ENCODE measurements at regions not wholly inside any gene's neighbourhood (a gene's known extent, or its start where the extent isn't known, plus 50 kb on each side); places are given as distances from the start of the nearest gene placed in this dataset.

- TF ChIP-seq EZH2phosphoT487 (IDR thresholded peaks at IDR 0.05; ENCODE audit: borderline replicate concordance, low read length) (no peak), CTCF (IDR thresholded peaks at IDR 0.05; ENCODE audit: low read depth, low read length, poor library complexity, severe bottlenecking) (no peak)
Measured at GRCh38 chr6:73941892-73942291, 245.9 kb downstream of the CD109 start.

GRCh38 chr6:73937805-73938204 lies 241.8 kb downstream of the CD109 start:
- Histone ChIP-seq H3K27ac (ENCODE audit: low read depth, low read length) (no peak overlapping the region), H3K9me2 (replicated peaks; ENCODE audit: control insufficient read depth, low read length) (no peaks in the 10 kb centered on the region), H3K4me3 (ENCODE audit: low read length) (no peak overlapping the region), H3F3A (ENCODE audit: control insufficient read depth, insufficient read depth) (no peaks in the 10 kb centered on the region), H3K27me3 (ENCODE audit: control insufficient read depth, low read length) (no peaks in the 10 kb centered on the region), H4K20me1 (ENCODE audit: control insufficient read depth, insufficient read depth, low read depth, low read length) (no peaks in the 10 kb centered on the region), H3K4me2 (ENCODE audit: low read length) (no peak overlapping the region), H3K79me2 (ENCODE audit: control insufficient read depth, low read length) (no peaks in the 10 kb centered on the region), H3K9me3 (ENCODE audit: control insufficient read depth, insufficient read depth, low read length) (no peaks in the 10 kb centered on the region), H3K36me3 (ENCODE audit: control insufficient read depth, low read length) (no peaks in the 10 kb centered on the region), H3K4me1 (ENCODE audit: control insufficient read depth, low read length) (no peaks in the 10 kb centered on the region)
- TF ChIP-seq EZH2phosphoT487 (IDR thresholded peaks at IDR 0.05; ENCODE audit: borderline replicate concordance, low read length) = no peak
- TF ChIP-seq CTCF (IDR thresholded peaks at IDR 0.05; ENCODE audit: low read depth, low read length, poor library complexity, severe bottlenecking) = no peak

More at GRCh38 chr6:73941892-73942291, 245.9 kb downstream of the CD109 start:
- H3K36me3 ChIP-seq (ENCODE audit: control insufficient read depth, low read length) = no peaks in the 10 kb centered on the region
- no peaks in the 10 kb centered on the region for H3K9me2 ChIP-seq (replicated peaks; ENCODE audit: control insufficient read depth, low read length)
- no peaks in the 10 kb centered on the region for H3K4me1 ChIP-seq (ENCODE audit: control insufficient read depth, low read length)
- H3K27ac ChIP-seq (ENCODE audit: low read depth, low read length) = no peak overlapping the region
- H3K4me3 ChIP-seq (ENCODE audit: low read length) = no peak overlapping the region
- H3K27me3 ChIP-seq (ENCODE audit: control insufficient read depth, low read length) = no peaks in the 10 kb centered on the region
- no peaks in the 10 kb centered on the region for H3K9me3 ChIP-seq (ENCODE audit: control insufficient read depth, insufficient read depth, low read length)
- H4K20me1 ChIP-seq (ENCODE audit: control insufficient read depth, insufficient read depth, low read depth, low read length) = no peaks in the 10 kb centered on the region
- no peaks in the 10 kb centered on the region for H3K79me2 ChIP-seq (ENCODE audit: control insufficient read depth, low read length)
- H3F3A ChIP-seq (ENCODE audit: control insufficient read depth, insufficient read depth) = no peaks in the 10 kb centered on the region
- no peak overlapping the region for H3K4me2 ChIP-seq (ENCODE audit: low read length)

- Histone ChIP-seq H3K4me2 (ENCODE audit: low read length) (no peak overlapping the region), H3K36me3 (ENCODE audit: control insufficient read depth, low read length) (no peaks in the 10 kb centered on the region), H3K27me3 (ENCODE audit: control insufficient read depth, low read length) (no peaks in the 10 kb centered on the region), H3F3A (ENCODE audit: control insufficient read depth, insufficient read depth) (no peaks in the 10 kb centered on the region), H3K79me2 (ENCODE audit: control insufficient read depth, low read length) (no peaks in the 10 kb centered on the region), H3K4me1 (ENCODE audit: control insufficient read depth, low read length) (no peaks in the 10 kb centered on the region), H3K27ac (ENCODE audit: low read depth, low read length) (no peak overlapping the region), H3K9me2 (replicated peaks; ENCODE audit: control insufficient read depth, low read length) (no peaks in the 10 kb centered on the region), H3K9me3 (ENCODE audit: control insufficient read depth, insufficient read depth, low read length) (no peaks in the 10 kb centered on the region), H4K20me1 (ENCODE audit: control insufficient read depth, insufficient read depth, low read depth, low read length) (no peaks in the 10 kb centered on the region), H3K4me3 (ENCODE audit: low read length) (no peak overlapping the region)
- no peak for TF ChIP-seq EZH2phosphoT487 (IDR thresholded peaks at IDR 0.05; ENCODE audit: borderline replicate concordance, low read length)
- no peak for TF ChIP-seq CTCF (IDR thresholded peaks at IDR 0.05; ENCODE audit: low read depth, low read length, poor library complexity, severe bottlenecking)
Measured at GRCh38 chr6:73932866-73933265, 236.9 kb downstream of the CD109 start.

DNA sequence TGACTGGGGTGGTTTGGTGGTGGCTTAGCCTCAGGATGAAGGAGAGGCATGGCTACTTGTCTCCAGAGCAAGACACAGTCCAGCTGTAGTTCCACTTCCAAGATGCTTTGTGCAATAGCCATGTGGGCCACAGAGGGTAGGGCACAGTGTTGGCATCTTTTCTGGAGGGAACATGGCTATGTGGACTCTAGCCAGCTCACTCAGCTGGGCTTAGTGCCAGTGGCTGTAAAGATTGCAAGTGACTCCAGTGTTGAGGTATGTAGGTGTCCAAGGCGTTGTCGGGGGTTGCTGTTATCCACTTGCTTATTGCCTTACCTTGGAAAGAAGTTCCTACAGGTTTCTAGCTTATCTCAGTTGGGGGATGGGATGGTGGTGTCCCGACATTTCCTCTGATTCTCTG lies 233.4 kb downstream of the CD109 start:
- Histone ChIP-seq H3K4me2 (ENCODE audit: low read length) (no peak overlapping the region), H3K27ac (ENCODE audit: low read depth, low read length) (no peak overlapping the region), H3K36me3 (ENCODE audit: control insufficient read depth, low read length) (no peaks in the 10 kb centered on the region), H3K9me2 (replicated peaks; ENCODE audit: control insufficient read depth, low read length) (no peaks in the 10 kb centered on the region), H3K9me3 (ENCODE audit: control insufficient read depth, insufficient read depth, low read length) (no peaks in the 10 kb centered on the region), H3K4me1 (ENCODE audit: control insufficient read depth, low read length) (no peaks in the 10 kb centered on the region), H3K4me3 (ENCODE audit: low read length) (no peak overlapping the region), H3F3A (ENCODE audit: control insufficient read depth, insufficient read depth) (no peaks in the 10 kb centered on the region), H3K79me2 (ENCODE audit: control insufficient read depth, low read length) (no peaks in the 10 kb centered on the region), H4K20me1 (ENCODE audit: control insufficient read depth, insufficient read depth, low read depth, low read length) (no peaks in the 10 kb centered on the region), H3K27me3 (ENCODE audit: control insufficient read depth, low read length) (no peaks in the 10 kb centered on the region)
- TF ChIP-seq CTCF (IDR thresholded peaks at IDR 0.05; ENCODE audit: low read depth, low read length, poor library complexity, severe bottlenecking) = no peak
- no peak for TF ChIP-seq EZH2phosphoT487 (IDR thresholded peaks at IDR 0.05; ENCODE audit: borderline replicate concordance, low read length)
